ENCODE measurements at regions not wholly inside any gene's neighbourhood (a gene's known extent, or its start where the extent isn't known, plus 50 kb on each side); places are given as distances from the start of the nearest gene placed in this dataset.

- H3K9ac ChIP-seq (replicated peaks; ENCODE audit: extremely low read depth, insufficient read depth, low read length) = no peak overlapping the region
- no peaks in the 10 kb centered on the region for H3K27me3 ChIP-seq (ENCODE audit: control insufficient read depth in 2 of 2, insufficient read depth in 2 of 2, low read length in 2 of 2)
- DNase-seq (ENCODE audit: low read depth, low spot score) (no peak), FAIRE-seq (no peak)
- H3K9me3 ChIP-seq (replicated peaks; ENCODE audit: control insufficient read depth, insufficient read depth, low read length) = no peaks in the 10 kb centered on the region
- no peaks in the 10 kb centered on the region for H3K9me1 ChIP-seq (replicated peaks; ENCODE audit: control insufficient read depth, extremely low read depth, insufficient read depth, low read length)
- no peak overlapping the region for H2AFZ ChIP-seq (ENCODE audit: low read depth, low read length)
- no TSS peak for BruUV-seq (replicated peaks)
- H3K4me2 ChIP-seq (ENCODE audit: insufficient read depth, low read length) = no peak overlapping the region
- intact Hi-C loops (cut with micrococcal nuclease) = no loop called here
- ChIA-PET POLR2A (no interaction called here), CTCF (no interaction called here)
- no peak overlapping the region for H3K4me3 ChIP-seq (replicated peaks in 1 of 3; ENCODE audit: insufficient read depth in 1 of 3, low read depth in 1 of 3, low read length in 3 of 3)
- no peaks in the 10 kb centered on the region for H4K20me1 ChIP-seq (replicated peaks; ENCODE audit: control insufficient read depth, extremely low read depth, insufficient read depth, low read length)
- no peaks in the 10 kb centered on the region for H3K79me2 ChIP-seq (ENCODE audit: control insufficient read depth, insufficient read depth, low read length)
- no peak overlapping the region for H3K27ac ChIP-seq (ENCODE audit: insufficient read depth, low read depth, low read length)
- TF ChIP-seq EZH2 (IDR thresholded peaks at IDR 0.05; ENCODE audit: borderline replicate concordance, low read depth, low read length, severe bottlenecking) = no peak
- TF ChIP-seq POLR2A (IDR thresholded peaks at IDR 0.05; ENCODE audit: low read depth, low read length) = no peak
- no peak for TF ChIP-seq CTCF (IDR thresholded peaks at IDR 0.05; ENCODE audit: extremely low read depth in 1 of 2, insufficient read depth in 1 of 2, low read depth in 1 of 2, low read length in 2 of 2)
- TF ChIP-seq FOS (IDR thresholded peaks at IDR 0.05; ENCODE audit: borderline replicate concordance, insufficient read depth, low read length) = no peak
- TF ChIP-seq JUN (IDR thresholded peaks at IDR 0.05; ENCODE audit: borderline replicate concordance, insufficient read depth, insufficient read length, low read depth) = no peak
- TF ChIP-seq MAX (IDR thresholded peaks at IDR 0.05; ENCODE audit: insufficient read depth, insufficient read length) = no peak
- no peak for TF ChIP-seq MYC (IDR thresholded peaks at IDR 0.05; ENCODE audit: low read depth, low read length)
- no peaks in the 10 kb centered on the region for H3K36me3 ChIP-seq (ENCODE audit: control insufficient read depth in 2 of 2, extremely low read depth in 1 of 2, insufficient read depth in 2 of 2, low read length in 2 of 2)
- dilution Hi-C loops (cut with MboI; ENCODE audit: extremely low pct_ligation_motif_present, low sequenced_read_pairs) = no loop called here
- no peaks in the 10 kb centered on the region for H3K4me1 ChIP-seq (ENCODE audit: control insufficient read depth, extremely low read depth, insufficient read depth, low read length)
Measured at GRCh38 chr15:29544513-29545128, 275.0 kb upstream of the NSMCE3 start.
